ENCODE measurements at regions not wholly inside any gene's neighbourhood (a gene's known extent, or its start where the extent isn't known, plus 50 kb on each side); places are given as distances from the start of the nearest gene placed in this dataset.
A peak's percentile ranks its signal among the peaks of the same experiment; 100 is the strongest.
"Not testable (repeated sequence)": the region's sequence is repeated elsewhere in the genome, so short reads cannot be mapped to it uniquely, and the experiment has no call there.

- DNase-seq: no peak
These were observed 122.4 kb upstream of the SMURF2 start for GRCh38 chr17:64784353-64785010.

DNA sequence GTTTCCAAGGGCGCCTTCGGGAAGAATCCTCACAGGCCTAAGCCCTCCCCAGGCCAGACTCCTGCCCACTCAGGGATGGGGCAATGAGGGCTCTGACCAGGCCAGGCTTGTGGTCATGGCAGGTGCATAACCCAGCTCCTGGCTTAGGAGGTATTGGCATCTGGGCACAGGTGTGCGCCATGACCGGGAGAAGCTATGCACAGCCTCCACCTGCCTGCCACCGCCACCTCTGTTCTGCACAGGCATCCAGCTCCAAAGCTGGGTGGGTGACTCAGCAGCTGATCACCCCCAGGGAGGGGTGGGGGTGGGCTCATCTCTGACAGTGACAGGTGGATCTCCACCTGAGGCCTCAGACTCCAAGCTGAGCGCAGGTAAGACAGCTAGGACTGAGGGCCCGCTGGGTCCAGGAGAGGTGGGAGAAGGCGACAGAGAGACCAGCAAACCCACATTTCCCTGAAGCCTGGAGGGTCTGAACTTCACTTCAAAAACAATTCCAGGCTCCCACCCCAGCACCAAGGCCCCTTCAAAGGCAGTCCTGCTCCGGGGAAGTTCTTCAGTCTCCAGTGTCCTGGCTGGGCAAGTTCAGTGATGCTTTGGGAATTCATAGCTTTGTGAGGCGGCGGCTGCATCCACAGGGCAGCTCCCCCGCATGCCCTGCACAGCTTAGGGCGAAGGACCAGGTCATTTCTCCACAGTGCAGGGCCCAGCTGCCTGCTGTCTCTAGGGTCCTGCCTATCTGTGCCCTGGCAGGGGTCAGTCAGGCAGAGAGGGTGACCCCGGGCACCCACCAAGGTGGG is 121.6 kb upstream of the SMURF2 start:
- no peak for DNase-seq

- DNase-seq: no peak
These were observed 120.9 kb upstream of the SMURF2 start for GRCh38 chr17:64783031-64783461.

DNA sequence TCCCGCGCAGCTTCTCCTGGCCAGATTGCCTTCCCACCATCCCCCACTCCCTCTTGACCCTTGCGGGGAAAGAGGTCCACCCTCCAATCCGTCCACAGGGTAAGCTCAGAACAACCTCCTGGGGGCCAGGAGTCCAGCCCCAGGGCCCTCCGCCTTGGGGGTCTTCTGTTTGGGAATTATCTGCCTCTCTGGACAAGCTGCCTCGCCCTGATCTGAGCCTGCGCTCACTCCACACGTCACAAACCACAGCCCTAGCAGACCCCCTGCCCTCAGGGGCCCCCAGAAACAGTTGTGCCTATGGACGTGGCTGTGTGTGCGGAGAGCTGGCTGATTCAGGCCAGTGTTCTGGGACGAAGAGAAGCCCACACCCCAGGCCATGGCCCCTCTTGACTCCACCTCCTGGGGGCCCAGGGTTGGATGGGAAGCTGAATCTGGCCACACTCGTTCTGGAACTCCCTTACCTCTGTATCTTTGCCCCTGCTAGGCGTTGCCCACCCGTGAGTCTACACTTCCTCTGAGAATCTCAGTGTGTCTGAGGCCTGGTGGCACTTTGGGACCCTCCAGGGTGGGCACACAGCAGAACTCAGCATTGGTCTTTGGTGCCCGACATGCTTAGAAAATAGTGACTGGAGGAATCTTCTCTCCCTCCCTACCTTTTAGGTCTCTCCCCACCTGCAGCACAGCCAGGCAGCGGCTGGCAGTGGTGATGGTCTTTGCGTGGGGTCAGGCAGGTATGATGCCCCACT is 119.9 kb upstream of the SMURF2 start:
- DNase-seq: no peak

DNA sequence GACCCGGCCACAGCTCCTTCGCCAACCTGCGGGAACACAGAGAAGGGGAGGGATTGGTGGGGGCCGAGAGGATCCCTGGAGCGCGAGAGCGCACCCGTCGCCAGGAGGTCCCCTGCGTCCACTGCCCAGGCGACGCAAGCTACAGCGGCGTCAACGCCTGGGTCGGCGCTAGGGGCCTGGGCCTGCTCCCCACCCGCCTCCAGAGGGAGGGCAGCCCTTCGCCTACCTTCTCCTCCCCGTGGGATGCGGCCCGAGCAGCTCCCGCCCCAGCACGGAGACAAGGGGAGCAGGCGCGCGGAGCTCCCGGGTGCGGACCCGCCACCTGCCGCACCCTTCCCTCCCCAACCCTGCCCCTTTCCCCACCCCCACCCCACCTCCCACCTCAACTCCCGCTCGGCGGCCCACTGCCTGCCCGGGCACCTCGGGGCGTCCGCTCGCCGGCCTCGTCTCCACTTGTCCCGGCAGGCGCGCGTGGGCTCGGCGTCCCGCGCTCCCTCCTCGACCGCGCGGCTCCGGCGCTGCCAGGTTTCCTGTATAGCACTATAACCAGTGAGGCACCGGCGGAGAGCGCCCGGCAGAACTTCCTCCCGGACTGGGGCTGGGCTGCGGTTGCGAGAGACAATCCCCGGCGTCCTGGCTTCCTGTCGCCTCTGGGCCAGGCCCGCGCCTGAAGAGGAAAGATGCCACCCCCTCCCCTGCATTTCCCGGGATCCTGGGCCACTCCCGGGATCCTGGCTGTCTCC is 119.1 kb upstream of the SMURF2 start:
- peak; percentile 47 for DNase-seq

- peak; percentile 76 for DNase-seq
These were observed 118.2 kb upstream of the SMURF2 start for GRCh38 chr17:64780096-64781013.

DNA sequence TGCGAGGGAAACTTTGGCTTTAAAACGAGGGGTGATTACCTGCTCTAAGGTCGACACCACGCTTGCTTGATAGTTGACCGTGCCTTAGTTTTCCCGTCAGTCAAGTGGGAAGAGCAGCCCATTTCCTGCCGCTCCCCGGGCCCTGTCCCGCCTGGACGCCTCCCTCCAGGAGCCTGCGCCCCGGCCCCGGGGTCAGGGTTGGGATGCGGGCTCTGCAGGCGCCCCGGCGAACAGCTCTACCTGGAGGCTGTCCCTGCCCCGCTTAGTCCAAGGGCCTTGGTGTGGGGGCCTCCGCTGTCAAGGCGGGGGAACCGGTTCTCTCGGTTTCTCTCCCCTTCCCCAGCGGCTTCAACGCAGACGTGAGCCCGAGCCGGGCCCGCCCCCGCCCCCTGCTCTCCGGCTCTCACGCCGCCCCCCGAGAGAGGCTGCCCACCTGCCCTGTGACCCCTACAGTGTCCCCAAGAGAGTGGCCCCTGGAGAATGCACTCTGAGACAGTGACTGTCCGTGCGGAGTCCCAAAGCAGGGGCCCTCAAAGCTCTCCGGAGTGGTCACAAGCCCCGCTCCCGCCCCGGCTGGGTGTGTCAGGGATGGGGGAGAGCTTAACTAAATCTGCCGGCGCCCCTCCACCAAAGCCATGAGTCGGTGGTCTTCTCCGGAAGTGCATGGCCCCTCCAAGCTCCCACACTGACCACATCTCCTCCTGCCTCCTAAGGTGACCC is 117.4 kb upstream of the SMURF2 start:
- no peak for DNase-seq

DNA sequence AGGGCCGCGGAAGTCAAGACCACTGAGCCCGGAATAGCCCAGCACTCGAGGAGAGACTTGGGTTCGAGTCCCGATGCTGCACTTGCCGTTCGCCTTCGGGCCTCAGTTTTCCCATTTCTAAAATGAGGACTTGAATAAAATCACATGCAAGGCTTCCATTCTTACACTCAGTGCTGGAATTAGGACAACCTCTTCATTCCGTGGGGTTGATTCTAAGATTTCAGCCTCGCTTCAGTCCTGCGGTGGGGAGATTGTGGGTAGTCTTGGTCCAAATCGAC is 116.9 kb upstream of the SMURF2 start:
- not testable (repeated sequence) for DNase-seq

DNA sequence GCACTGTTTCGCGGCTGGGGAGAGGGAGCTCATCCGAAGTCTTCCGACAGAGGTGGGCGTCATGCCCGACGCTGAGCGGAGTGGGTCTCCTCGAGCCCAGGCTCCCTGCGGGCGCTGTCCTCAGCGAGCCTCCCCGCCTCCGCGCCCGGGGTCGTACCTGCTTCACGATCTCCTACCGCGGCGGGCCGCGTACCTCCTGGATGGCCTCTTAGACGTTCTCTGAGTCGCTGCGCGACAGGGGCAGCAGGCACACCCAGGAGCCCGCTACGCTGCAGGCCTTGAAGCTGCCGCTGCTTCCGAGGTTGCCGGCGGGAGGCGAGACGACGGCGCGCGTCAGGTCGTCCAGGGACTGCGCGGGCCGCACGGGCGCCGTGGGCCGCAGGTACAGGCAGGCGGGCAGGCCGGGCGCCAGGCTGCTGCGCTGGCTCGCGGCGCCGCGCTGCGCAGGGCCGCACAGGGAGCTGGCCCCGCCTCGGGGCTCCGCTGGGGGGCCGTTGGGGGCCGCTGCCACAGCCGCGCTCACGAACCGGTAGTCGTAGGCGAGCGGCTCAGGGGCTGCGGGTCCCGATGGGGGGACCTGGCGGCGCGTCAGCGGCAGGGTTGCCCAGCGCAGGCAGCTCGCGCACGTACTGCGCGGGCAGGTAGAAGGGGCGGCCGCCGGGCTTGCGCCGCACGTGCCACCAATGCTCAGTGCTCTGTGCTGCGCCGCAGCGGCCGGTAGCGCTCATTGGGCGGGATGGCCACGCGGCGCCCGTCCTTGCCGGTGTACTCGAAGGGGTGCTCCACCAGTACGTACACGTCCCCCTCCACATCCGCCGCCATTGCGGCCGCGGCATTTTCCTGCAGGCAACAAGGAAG is 116.4 kb upstream of the SMURF2 start:
- peak; percentile 25 for DNase-seq

- no peak for DNase-seq
These were observed 115.5 kb upstream of the SMURF2 start for GRCh38 chr17:64777415-64778239.

GRCh38 chr17:64776720-64777414 is 114.8 kb upstream of the SMURF2 start:
- peak; percentile 74 for DNase-seq

- DNase-seq: no peak
These were observed 113.8 kb upstream of the SMURF2 start for GRCh38 chr17:64775701-64776570.

GRCh38 chr17:64774888-64775540 is 112.9 kb upstream of the SMURF2 start:
- DNase-seq: no peak

- no peak for DNase-seq
These were observed 112.0 kb upstream of the SMURF2 start for GRCh38 chr17:64773836-64774761.

DNA sequence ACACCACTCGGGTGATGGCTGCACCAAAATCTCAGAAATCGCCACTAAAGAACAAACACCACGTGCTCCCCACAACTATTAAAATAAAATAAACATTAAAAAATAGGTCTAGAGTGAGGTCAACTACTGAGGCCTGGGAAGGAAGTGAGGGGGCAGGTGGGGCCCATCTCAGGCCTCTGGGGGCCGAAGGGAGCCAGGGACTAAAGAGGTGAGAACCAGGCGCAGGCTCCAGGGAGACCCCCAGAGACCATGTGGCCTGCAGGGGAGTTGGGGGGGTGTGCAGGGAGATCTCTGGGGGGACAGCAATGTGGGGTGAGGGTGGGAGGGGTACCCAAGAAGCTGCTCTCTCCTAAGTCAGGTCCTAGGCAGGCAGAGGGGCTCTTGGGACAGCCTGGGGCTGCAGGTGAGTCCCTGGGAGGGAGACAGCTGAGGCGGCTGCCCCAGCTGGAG is 111.3 kb upstream of the SMURF2 start:
- no peak for DNase-seq

- DNase-seq: no peak
These were observed 110.8 kb upstream of the SMURF2 start for GRCh38 chr17:64772845-64773299.
